Adrenal gland (tissue), 5 donors: ENCODE measurements at regions not wholly inside any gene's neighbourhood (a gene's known extent, or its start where the extent isn't known, plus 50 kb on each side); places are given as distances from the start of the nearest gene placed in this dataset.

ENCODE experiments used
- CTCF ChIP-seq, 6 experiments: fragments of 450-650 bp in 4 of 6; fragments of 200-600 bp in 2 of 6; sonication (generic) in 1 of 6; IDR thresholded peaks; 1 replicate in 5 of 6; 2 replicates in 1 of 6; pipeline versions ENCODE4 v1.5.1 to v1.8.0; 2016 to 2021; ENCODE audit warnings: antibody characterized with exemption in 6 of 6, mild to moderate bottlenecking in 2 of 6, moderate library complexity in 1 of 6
- POLR2A ChIP-seq, 2 donors: fragments of 450-650 bp; IDR thresholded peaks; one replicate each; pipeline ENCODE4 v1.6.1; 2017; ENCODE audit warnings: antibody characterized with exemption in 2 of 2, mild to moderate bottlenecking in 2 of 2, moderate library complexity in 1 of 2
- donor health status: DM: no; HTN: no; CAD: no.

- TF ChIP-seq CTCF (IDR thresholded peaks at IDR 0.05) (no peak), POLR2A (IDR thresholded peaks at IDR 0.05) (no peak)
Observed at GRCh38 chr3:152554980-152555379, 280.0 kb upstream of the P2RY1 start.
